DMS 273 (cell line): ENCODE measurements at regions not wholly inside any gene's neighbourhood (a gene's known extent, or its start where the extent isn't known, plus 50 kb on each side); places are given as distances from the start of the nearest gene placed in this dataset.
"Not testable (repeated sequence)": the region's sequence is repeated elsewhere in the genome, so short reads cannot be mapped to it uniquely, and the experiment has no call there.

Source experiments
- DNase-seq: peaks from one replicate; lab custom pipeline; 2025; ENCODE audit not compliant: unreplicated experiment; lab: John Stamatoyannopoulos, UW

- not testable (repeated sequence) for DNase-seq
Observed at GRCh38 chr15:44904651-44905340, 51.7 kb upstream of the TERB2 start.
